Stimulated activated CD4-positive, alpha-beta T cell treated with anti-CD3 and anti-CD28 coated beads, Interleukin-12 subunit alpha, Interleukin-12 subunit beta, amount 100 ng/mL, for 24 hours (primary cell): ENCODE measurements at regions not wholly inside any gene's neighbourhood (a gene's known extent, or its start where the extent isn't known, plus 50 kb on each side); places are given as distances from the start of the nearest gene placed in this dataset.
"Not testable (repeated sequence)": the region's sequence is repeated elsewhere in the genome, so short reads cannot be mapped to it uniquely, and the experiment has no call there.

Experiments
- DNase-seq, 2 experiments: peaks; one replicate each; pipeline ENCODE4 v3.0.0-alpha.2; 2020; ENCODE audit warnings: low read depth in 2 of 2

GRCh38 chr6:86872810-86873209, 64.5 kb upstream of the HTR1E start:
- DNase-seq, result not testable (repeated sequence)

GRCh38 chr6:86871681-86872080, 65.6 kb upstream of the HTR1E start:
- DNase-seq, result no peak

GRCh38 chr6:86869500-86869899, 67.8 kb upstream of the HTR1E start:
- no peak for DNase-seq

GRCh38 chr6:86859513-86859912, 77.8 kb upstream of the HTR1E start:
- no peak for DNase-seq

GRCh38 chr6:86858970-86859369, 78.4 kb upstream of the HTR1E start:
- DNase-seq, result no peak

GRCh38 chr6:86857783-86858182, 79.5 kb upstream of the HTR1E start:
- no peak for DNase-seq

GRCh38 chr6:86856937-86857563, 80.3 kb upstream of the HTR1E start:
- peak in 1 of 2 experiments; percentile 15 for DNase-seq

- no peak for DNase-seq
Measured at GRCh38 chr6:86856379-86856778, 80.9 kb upstream of the HTR1E start.

GRCh38 chr6:86848986-86849385, 88.3 kb upstream of the HTR1E start:
- no peak for DNase-seq

GRCh38 chr6:86832686-86833085, 104.6 kb upstream of the HTR1E start:
- DNase-seq, result no peak

- DNase-seq, result no peak
Measured at GRCh38 chr6:86825436-86825835, 111.9 kb upstream of the HTR1E start.

GRCh38 chr6:86822747-86823146, 114.6 kb upstream of the HTR1E start:
- no peak for DNase-seq

- no peak for DNase-seq
Measured at GRCh38 chr6:86820750-86821149, 116.6 kb upstream of the HTR1E start.

- DNase-seq, result no peak
Measured at GRCh38 chr6:86793649-86794048, 143.7 kb upstream of the HTR1E start.

- no peak for DNase-seq
Measured at GRCh38 chr6:86791476-86791875, 145.9 kb upstream of the HTR1E start.

- no peak for DNase-seq
Measured at GRCh38 chr6:86789779-86790411, 147.4 kb upstream of the HTR1E start.

- DNase-seq, result no peak
Measured at GRCh38 chr6:86782328-86782727, 155.0 kb upstream of the HTR1E start.

GRCh38 chr6:86780923-86781322, 156.4 kb upstream of the HTR1E start:
- no peak for DNase-seq

GRCh38 chr6:86775893-86776292, 161.4 kb upstream of the HTR1E start:
- DNase-seq, result no peak

GRCh38 chr6:86765211-86765610, 172.1 kb upstream of the HTR1E start:
- DNase-seq, result no peak

- not testable (repeated sequence) for DNase-seq
Measured at GRCh38 chr6:86759953-86760352, 177.4 kb upstream of the HTR1E start.

GRCh38 chr6:86756640-86757229, 180.6 kb upstream of the HTR1E start:
- DNase-seq, result no peak

GRCh38 chr6:86744048-86744447, 193.3 kb upstream of the HTR1E start:
- DNase-seq, result no peak
